ENCODE measurements at regions not wholly inside any gene's neighbourhood (a gene's known extent, or its start where the extent isn't known, plus 50 kb on each side); places are given as distances from the start of the nearest gene placed in this dataset.

GRCh38 chr18:59961070-59961469, 61.3 kb downstream of the PMAIP1 start:
- TF ChIP-seq CTCF (IDR thresholded peaks at IDR 0.05): no peak
- no peak for TF ChIP-seq POLR2A (IDR thresholded peaks at IDR 0.05)

All from adrenal gland (tissue), 5 donors.